SK-N-SH (cell line): ENCODE measurements at regions not wholly inside any gene's neighbourhood (a gene's known extent, or its start where the extent isn't known, plus 50 kb on each side); places are given as distances from the start of the nearest gene placed in this dataset.

Source experiments
- CTCF ChIA-PET: fragments of 300-600, 350-600 bp; formaldehyde crosslinking; extraction: SDS; loops from one replicate; lab custom pipeline; 2021; lab: Yijun Ruan, JAX
- POLR2A ChIA-PET: fragments of 350-600 bp; sonication (Branson Sonifier 250); formaldehyde crosslinking; extraction: SDS; loops from one replicate; lab custom pipeline; 2020; ENCODE audit warnings: antibody characterized with exemption, inconsistent platforms; lab: Yijun Ruan, JAX
- DNase-seq: peaks from one replicate; pipeline ENCODE4 v3.0.0; 2012
- H2AFZ ChIP-seq: fragments of 200-600 bp; sonication (generic); 2 replicates; pipeline ENCODE4 v1.8.1; 2016; ENCODE audit warnings: antibody characterized with exemption, mild to moderate bottlenecking, low read depth
- H3F3A ChIP-seq: fragments of 200-600 bp; sonication (generic); replicated peaks from 2 replicates; pipeline ENCODE3; 2016; ENCODE audit warnings: antibody characterized with exemption, mild to moderate bottlenecking; ENCODE audit not compliant: insufficient read depth
- H3K27ac ChIP-seq, 2 experiments: fragments of 200-500 bp in 1 of 2; fragments of 200-600 bp in 1 of 2; sonication (Bioruptor generic) in 1 of 2; sonication (generic), shearing (Covaris generic) in 1 of 2; 2 replicates each; pipeline versions ENCODE4 v1.5.1 to v1.6.1; 2014 to 2016; ENCODE audit warnings: low read depth in 2 of 2, inconsistent platforms in 1 of 2, low read length in 1 of 2, mild to moderate bottlenecking in 1 of 2, mixed read lengths in 1 of 2
- H3K27me3 ChIP-seq: fragments of 200-600 bp; sonication (generic), shearing (Covaris generic); 2 replicates; pipeline ENCODE4 v1.6.1; 2016; ENCODE audit warnings: mixed run types; ENCODE audit not compliant: insufficient read depth
- H3K36me3 ChIP-seq, 2 experiments: fragments of 200-500 bp in 1 of 2; fragments of 200-600 bp in 1 of 2; sonication (Bioruptor generic) in 1 of 2; sonication (generic) in 1 of 2; replicated peaks in 1 of 2; 2 replicates each; pipeline versions ENCODE3 to v1.5.1; 2014 to 2016; ENCODE audit warnings: low read length in 1 of 2, mild to moderate bottlenecking in 1 of 2; ENCODE audit not compliant: insufficient read depth in 2 of 2, control insufficient read depth in 1 of 2
- H3K4me1 ChIP-seq, 2 experiments: fragments of 200-500 bp in 1 of 2; fragments of 200-600 bp in 1 of 2; sonication (Bioruptor generic) in 1 of 2; sonication (generic), shearing (Covaris generic) in 1 of 2; 2 replicates each; pipeline versions ENCODE4 v1.5.1 to v1.6.1; 2014 to 2016; ENCODE audit warnings: low read depth in 1 of 2, low read length in 1 of 2, mixed run types in 1 of 2; ENCODE audit not compliant: insufficient read depth in 2 of 2, control insufficient read depth in 1 of 2
- H3K4me2 ChIP-seq: fragments of 200-600 bp; sonication (generic), shearing (Covaris generic); 2 replicates; pipeline ENCODE4 v1.6.1; 2017; ENCODE audit warnings: mixed run types
- H3K4me3 ChIP-seq, 2 experiments: fragments of 200-500 bp in 1 of 2; fragments of 200-600 bp in 1 of 2; sonication (Bioruptor generic) in 1 of 2; sonication (generic), shearing (Covaris generic) in 1 of 2; 2 replicates each; pipeline versions ENCODE4 v1.5.1 to v1.8.1; 2014 to 2016; ENCODE audit warnings: low read depth in 2 of 2, inconsistent platforms in 1 of 2, low read length in 1 of 2, mild to moderate bottlenecking in 1 of 2, mixed read lengths in 1 of 2, moderate library complexity in 1 of 2
- H3K79me2 ChIP-seq: fragments of 200-600 bp; sonication (generic); 2 replicates; pipeline ENCODE4 v1.8.1; 2017; ENCODE audit warnings: mild to moderate bottlenecking; ENCODE audit not compliant: insufficient read depth
- H3K9ac ChIP-seq: fragments of 200-600 bp; sonication (generic); 2 replicates; pipeline ENCODE4 v1.6.1; 2017; ENCODE audit warnings: mixed run types
- H3K9me2 ChIP-seq: fragments of 200-600 bp; sonication (generic); 2 replicates; pipeline ENCODE4 v1.6.1; 2017; ENCODE audit warnings: mixed run types
- H3K9me3 ChIP-seq: fragments of 200-600 bp; sonication (generic); 2 replicates; pipeline ENCODE4 v1.6.1; 2017; ENCODE audit warnings: mixed run types, mild to moderate bottlenecking, moderate library complexity
- H4K20me1 ChIP-seq: fragments of 200-600 bp; sonication (generic); 2 replicates; pipeline ENCODE4 v1.6.1; 2017; ENCODE audit warnings: mild to moderate bottlenecking, mixed run types; ENCODE audit not compliant: insufficient read depth
- CHD2 ChIP-seq: fragments of 150-350 bp; IDR thresholded peaks from 2 replicates; pipeline ENCODE4 v1.6.1; 2018; ENCODE audit warnings: low read length; ENCODE audit not compliant: partially characterized antibody
- CTCF ChIP-seq: fragments of 200-600 bp; sonication (generic); IDR thresholded peaks from 2 replicates; pipeline ENCODE4 v1.6.1; 2017; ENCODE audit warnings: antibody characterized with exemption, mild to moderate bottlenecking, moderate library complexity
- ELF1 ChIP-seq: IDR thresholded peaks from 2 replicates; pipeline ENCODE4 v1.4.0; 2012
- EP300 ChIP-seq, 2 experiments: IDR thresholded peaks; 2 replicates each; pipeline versions ENCODE4 v1.4.0 to v1.6.1; 2012; ENCODE audit warnings: borderline replicate concordance in 1 of 2, low read depth in 1 of 2, low read length in 1 of 2
- EZH2phosphoT487 ChIP-seq: fragments of 200-600 bp; sonication (generic); IDR thresholded peaks from 2 replicates; pipeline ENCODE4 v1.6.1; 2017; ENCODE audit warnings: low read depth, mixed run types, mild to moderate bottlenecking, antibody characterized with exemption, moderate library complexity, borderline replicate concordance
- FOSL2 ChIP-seq: IDR thresholded peaks from 2 replicates; pipeline ENCODE4 v1.4.0; 2012; ENCODE audit warnings: low read depth, mild to moderate bottlenecking, moderate library complexity, borderline replicate concordance
- FOXJ3 ChIP-seq: sonication (generic); formaldehyde crosslinking; IDR thresholded peaks from 2 replicates; pipeline ENCODE4 v1.5.1; 2020; ENCODE audit warnings: mild to moderate bottlenecking, missing genetic modification reagents
- FOXM1 ChIP-seq: IDR thresholded peaks from 2 replicates; pipeline ENCODE4 v1.4.0; 2012; ENCODE audit warnings: low read depth, mild to moderate bottlenecking
- GABPA ChIP-seq: IDR thresholded peaks from 2 replicates; pipeline ENCODE4 v1.4.0; 2012; ENCODE audit warnings: low read depth, mild to moderate bottlenecking
- IRF3 ChIP-seq: fragments of 150-350 bp; IDR thresholded peaks from 2 replicates; pipeline ENCODE4 v1.6.1; 2016; ENCODE audit warnings: mild to moderate bottlenecking, low read depth, low read length
- MEF2A ChIP-seq: IDR thresholded peaks from 2 replicates; pipeline ENCODE4 v1.4.0; 2012; ENCODE audit warnings: low read depth, borderline replicate concordance
- NFIC ChIP-seq: IDR thresholded peaks from 2 replicates; pipeline ENCODE4 v1.4.0; 2012; ENCODE audit warnings: borderline replicate concordance
- NRF1 ChIP-seq: IDR thresholded peaks from 2 replicates; pipeline ENCODE4 v1.6.1; 2012; ENCODE audit warnings: low read depth, mild to moderate bottlenecking, low read length
- POLR2AphosphoS5 ChIP-seq: IDR thresholded peaks from 2 replicates; pipeline ENCODE4 v1.6.1; 2012; ENCODE audit warnings: low read depth, low read length
- RCOR1 ChIP-seq: fragments of 150-350 bp; IDR thresholded peaks from 2 replicates; pipeline ENCODE4 v1.6.1; 2017; ENCODE audit warnings: antibody characterized with exemption, low read length
- REST ChIP-seq: IDR thresholded peaks from 2 replicates; pipeline ENCODE4 v1.6.1; 2012; ENCODE audit warnings: mild to moderate bottlenecking, low read depth, low read length, moderate library complexity
- RFX5 ChIP-seq: IDR thresholded peaks from 2 replicates; pipeline ENCODE4 v1.6.1; 2012; ENCODE audit warnings: mild to moderate bottlenecking, improper control_type of control experiment, low read length
- RXRA ChIP-seq: IDR thresholded peaks from 2 replicates; pipeline ENCODE4 v1.4.0; 2012; ENCODE audit warnings: low read depth, mild to moderate bottlenecking, borderline replicate concordance
- SMC3 ChIP-seq: IDR thresholded peaks from 2 replicates; pipeline ENCODE4 v1.6.1; 2012; ENCODE audit warnings: low read depth, low read length, improper control_type of control experiment
- TEAD4 ChIP-seq: IDR thresholded peaks from 2 replicates; pipeline ENCODE4 v1.4.0; 2012; ENCODE audit warnings: mild to moderate bottlenecking, borderline replicate concordance; ENCODE audit not compliant: insufficient read depth
- WGBS: methylation state at CpG from one replicate; pipeline ENCODE4 v1.1.6; 2017; ENCODE audit warnings: low lambda C conversion rate; 5-methylcytosine and 5-hydroxymethylcytosine counted together

- Histone ChIP-seq H3K4me2 (no peak overlapping the region), H4K20me1 (no peaks in the 10 kb centered on the region), H3K9me2 (no peaks in the 10 kb centered on the region), H3K27ac (no peak overlapping the region), H3K9me3 (no peaks in the 10 kb centered on the region), H3K9ac (no peak overlapping the region), H3K27me3 (no peaks in the 10 kb centered on the region), H3K36me3 (no peaks in the 10 kb centered on the region), H3K4me3 (no peak overlapping the region), H3F3A (no peaks in the 10 kb centered on the region), H3K4me1 (no peaks in the 10 kb centered on the region), H3K79me2 (no peaks in the 10 kb centered on the region), H2AFZ (no peak overlapping the region)
- CTCF ChIA-PET, result no interaction called here
- POLR2A ChIA-PET, result no interaction called here
- WGBS, result 41% methylated on average over 2 of the region's 2 CpGs
- no peak for DNase-seq
- no peak for TF ChIP-seq NRF1
- no peak for TF ChIP-seq IRF3
- no peak for TF ChIP-seq FOXJ3 (CRISPR knock-in tag)
- TF ChIP-seq GABPA, result no peak
- no peak for TF ChIP-seq RCOR1
- no peak for TF ChIP-seq ELF1
- no peak for TF ChIP-seq NFIC
Measured at GRCh38 chr3:95453242-95453641, 1361.2 kb upstream of the EPHA6 start.

- no peaks in the 10 kb centered on the region for H3F3A ChIP-seq
- no peak for DNase-seq
- POLR2A ChIA-PET, result no interaction called here
- H3K9me3 ChIP-seq, result no peaks in the 10 kb centered on the region
- H4K20me1 ChIP-seq, result no peaks in the 10 kb centered on the region
- H2AFZ ChIP-seq, result no peak overlapping the region
- no peak overlapping the region for H3K27ac ChIP-seq
- no peaks in the 10 kb centered on the region for H3K27me3 ChIP-seq
- peaks cover 0 to 5% of the 10 kb centered on the region in 2 experiments; a peak in 1 of 4 replicates for H3K4me1 ChIP-seq
- TF ChIP-seq CHD2 (no peak), MEF2A (no peak), POLR2AphosphoS5 (no peak), CTCF (no peak), RCOR1 (no peak), TEAD4 (no peak), FOXJ3 (CRISPR knock-in tag) (no peak), FOXM1 (no peak), SMC3 (no peak), NFIC (no peak), RFX5 (no peak), REST (no peak), EZH2phosphoT487 (no peak), FOSL2 (no peak), RXRA (no peak), GABPA (no peak), EP300 (IDR thresholded peaks at IDR 0.05; ENCODE audit: borderline replicate concordance in 1 of 2, low read depth in 1 of 2, low read length in 1 of 2) (no peak)
- TF ChIP-seq, all 33 proteins: peak for 0
- CTCF ChIA-PET, result no interaction called here
- H3K9ac ChIP-seq, result no peak overlapping the region
- H3K9me2 ChIP-seq, result no peaks in the 10 kb centered on the region
- H3K36me3 ChIP-seq, result no peaks in the 10 kb centered on the region
- H3K4me3 ChIP-seq, result no peak overlapping the region
- no peak overlapping the region for H3K4me2 ChIP-seq
- no peaks in the 10 kb centered on the region for H3K79me2 ChIP-seq
Measured at GRCh38 chr3:95456835-95457234, 1357.6 kb upstream of the EPHA6 start.
